ENCODE measurements at regions not wholly inside any gene's neighbourhood (a gene's known extent, or its start where the extent isn't known, plus 50 kb on each side); places are given as distances from the start of the nearest gene placed in this dataset.

DNA sequence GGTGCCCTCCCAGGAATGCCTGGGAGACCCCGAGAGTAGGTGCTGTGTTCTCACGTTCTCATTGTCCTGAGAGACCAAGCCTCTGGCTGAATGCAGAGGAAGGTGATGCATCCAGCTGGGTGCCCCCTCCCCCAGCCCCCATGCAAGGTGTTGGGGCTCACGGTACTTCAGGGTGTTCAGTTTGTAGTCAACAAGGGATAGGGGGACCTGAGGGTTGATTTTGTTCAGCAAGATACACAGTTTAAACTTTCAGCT is 60.4 kb upstream of the DUSP5 start:
- Histone ChIP-seq H3K9me3 (ENCODE audit: control insufficient read depth in 4 of 4, low read length in 3 of 4) (no peaks in the 10 kb centered on the region), H3K9ac (ENCODE audit: low read depth in 1 of 2, low read length in 2 of 2) (no peak overlapping the region), H3K36me3 (ENCODE audit: control insufficient read depth in 4 of 4, insufficient read depth in 3 of 4, low read depth in 1 of 4, low read length in 3 of 4) (no peaks in the 10 kb centered on the region), H3K27me3 (ENCODE audit: control insufficient read depth in 4 of 4, insufficient read depth in 4 of 4, low read length in 3 of 4) (no peaks in the 10 kb centered on the region), H3K4me3 (ENCODE audit: low read depth in 1 of 3, low read length in 3 of 3) (no peak overlapping the region), H3K4me1 (ENCODE audit: control insufficient read depth in 4 of 4, insufficient read depth in 4 of 4, low read length in 3 of 4) (peaks cover 0 to 7% (median 4%) of the 10 kb centered on the region in 4 donors), H3K27ac (ENCODE audit: low read depth in 1 of 2, low read length in 2 of 2) (no peak overlapping the region)
- no peak for DNase-seq (ENCODE audit: low spot score)
- TF ChIP-seq HNF4G (IDR thresholded peaks at IDR 0.05) (no peak), NR2F2 (IDR thresholded peaks at IDR 0.05) (no peak), RXRA (IDR thresholded peaks at IDR 0.05) (no peak), FOXA1 (IDR thresholded peaks at IDR 0.05) (no peak), RAD21 (IDR thresholded peaks at IDR 0.05) (no peak), TAF1 (conservative IDR thresholded peaks at IDR 0.05) (no peak), FOXA2 (IDR thresholded peaks at IDR 0.05) (no peak), YY1 (IDR thresholded peaks at IDR 0.05) (no peak), SP1 (IDR thresholded peaks at IDR 0.05) (no peak)
- TF ChIP-seq, protein P1, sequence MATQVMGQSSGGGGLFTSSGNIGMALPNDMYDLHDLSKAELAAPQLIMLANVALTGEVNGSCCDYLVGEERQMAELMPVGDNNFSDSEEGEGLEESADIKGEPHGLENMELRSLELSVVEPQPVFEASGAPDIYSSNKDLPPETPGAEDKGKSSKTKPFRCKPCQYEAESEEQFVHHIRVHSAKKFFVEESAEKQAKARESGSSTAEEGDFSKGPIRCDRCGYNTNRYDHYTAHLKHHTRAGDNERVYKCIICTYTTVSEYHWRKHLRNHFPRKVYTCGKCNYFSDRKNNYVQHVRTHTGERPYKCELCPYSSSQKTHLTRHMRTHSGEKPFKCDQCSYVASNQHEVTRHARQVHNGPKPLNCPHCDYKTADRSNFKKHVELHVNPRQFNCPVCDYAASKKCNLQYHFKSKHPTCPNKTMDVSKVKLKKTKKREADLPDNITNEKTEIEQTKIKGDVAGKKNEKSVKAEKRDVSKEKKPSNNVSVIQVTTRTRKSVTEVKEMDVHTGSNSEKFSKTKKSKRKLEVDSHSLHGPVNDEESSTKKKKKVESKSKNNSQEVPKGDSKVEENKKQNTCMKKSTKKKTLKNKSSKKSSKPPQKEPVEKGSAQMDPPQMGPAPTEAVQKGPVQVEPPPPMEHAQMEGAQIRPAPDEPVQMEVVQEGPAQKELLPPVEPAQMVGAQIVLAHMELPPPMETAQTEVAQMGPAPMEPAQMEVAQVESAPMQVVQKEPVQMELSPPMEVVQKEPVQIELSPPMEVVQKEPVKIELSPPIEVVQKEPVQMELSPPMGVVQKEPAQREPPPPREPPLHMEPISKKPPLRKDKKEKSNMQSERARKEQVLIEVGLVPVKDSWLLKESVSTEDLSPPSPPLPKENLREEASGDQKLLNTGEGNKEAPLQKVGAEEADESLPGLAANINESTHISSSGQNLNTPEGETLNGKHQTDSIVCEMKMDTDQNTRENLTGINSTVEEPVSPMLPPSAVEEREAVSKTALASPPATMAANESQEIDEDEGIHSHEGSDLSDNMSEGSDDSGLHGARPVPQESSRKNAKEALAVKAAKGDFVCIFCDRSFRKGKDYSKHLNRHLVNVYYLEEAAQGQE (IDR thresholded peaks at IDR 0.05) = no peak
- TF ChIP-seq, protein P2, sequence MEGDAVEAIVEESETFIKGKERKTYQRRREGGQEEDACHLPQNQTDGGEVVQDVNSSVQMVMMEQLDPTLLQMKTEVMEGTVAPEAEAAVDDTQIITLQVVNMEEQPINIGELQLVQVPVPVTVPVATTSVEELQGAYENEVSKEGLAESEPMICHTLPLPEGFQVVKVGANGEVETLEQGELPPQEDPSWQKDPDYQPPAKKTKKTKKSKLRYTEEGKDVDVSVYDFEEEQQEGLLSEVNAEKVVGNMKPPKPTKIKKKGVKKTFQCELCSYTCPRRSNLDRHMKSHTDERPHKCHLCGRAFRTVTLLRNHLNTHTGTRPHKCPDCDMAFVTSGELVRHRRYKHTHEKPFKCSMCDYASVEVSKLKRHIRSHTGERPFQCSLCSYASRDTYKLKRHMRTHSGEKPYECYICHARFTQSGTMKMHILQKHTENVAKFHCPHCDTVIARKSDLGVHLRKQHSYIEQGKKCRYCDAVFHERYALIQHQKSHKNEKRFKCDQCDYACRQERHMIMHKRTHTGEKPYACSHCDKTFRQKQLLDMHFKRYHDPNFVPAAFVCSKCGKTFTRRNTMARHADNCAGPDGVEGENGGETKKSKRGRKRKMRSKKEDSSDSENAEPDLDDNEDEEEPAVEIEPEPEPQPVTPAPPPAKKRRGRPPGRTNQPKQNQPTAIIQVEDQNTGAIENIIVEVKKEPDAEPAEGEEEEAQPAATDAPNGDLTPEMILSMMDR (IDR thresholded peaks at IDR 0.05; ENCODE audit: low read depth, low read length, missing input control) = no peak
- TF ChIP-seq, protein P3, sequence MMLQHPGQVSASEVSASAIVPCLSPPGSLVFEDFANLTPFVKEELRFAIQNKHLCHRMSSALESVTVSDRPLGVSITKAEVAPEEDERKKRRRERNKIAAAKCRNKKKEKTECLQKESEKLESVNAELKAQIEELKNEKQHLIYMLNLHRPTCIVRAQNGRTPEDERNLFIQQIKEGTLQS (IDR thresholded peaks at IDR 0.05) = no peak
- TF ChIP-seq, protein P4, sequence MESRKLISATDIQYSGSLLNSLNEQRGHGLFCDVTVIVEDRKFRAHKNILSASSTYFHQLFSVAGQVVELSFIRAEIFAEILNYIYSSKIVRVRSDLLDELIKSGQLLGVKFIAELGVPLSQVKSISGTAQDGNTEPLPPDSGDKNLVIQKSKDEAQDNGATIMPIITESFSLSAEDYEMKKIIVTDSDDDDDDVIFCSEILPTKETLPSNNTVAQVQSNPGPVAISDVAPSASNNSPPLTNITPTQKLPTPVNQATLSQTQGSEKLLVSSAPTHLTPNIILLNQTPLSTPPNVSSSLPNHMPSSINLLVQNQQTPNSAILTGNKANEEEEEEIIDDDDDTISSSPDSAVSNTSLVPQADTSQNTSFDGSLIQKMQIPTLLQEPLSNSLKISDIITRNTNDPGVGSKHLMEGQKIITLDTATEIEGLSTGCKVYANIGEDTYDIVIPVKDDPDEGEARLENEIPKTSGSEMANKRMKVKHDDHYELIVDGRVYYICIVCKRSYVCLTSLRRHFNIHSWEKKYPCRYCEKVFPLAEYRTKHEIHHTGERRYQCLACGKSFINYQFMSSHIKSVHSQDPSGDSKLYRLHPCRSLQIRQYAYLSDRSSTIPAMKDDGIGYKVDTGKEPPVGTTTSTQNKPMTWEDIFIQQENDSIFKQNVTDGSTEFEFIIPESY (IDR thresholded peaks at IDR 0.05) = no peak
- TF ChIP-seq, protein P5, sequence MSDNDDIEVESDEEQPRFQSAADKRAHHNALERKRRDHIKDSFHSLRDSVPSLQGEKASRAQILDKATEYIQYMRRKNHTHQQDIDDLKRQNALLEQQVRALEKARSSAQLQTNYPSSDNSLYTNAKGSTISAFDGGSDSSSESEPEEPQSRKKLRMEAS (IDR thresholded peaks at IDR 0.05) = no peak
- 88% methylated on average over 3 of the region's 3 CpGs for WGBS

DNA sequence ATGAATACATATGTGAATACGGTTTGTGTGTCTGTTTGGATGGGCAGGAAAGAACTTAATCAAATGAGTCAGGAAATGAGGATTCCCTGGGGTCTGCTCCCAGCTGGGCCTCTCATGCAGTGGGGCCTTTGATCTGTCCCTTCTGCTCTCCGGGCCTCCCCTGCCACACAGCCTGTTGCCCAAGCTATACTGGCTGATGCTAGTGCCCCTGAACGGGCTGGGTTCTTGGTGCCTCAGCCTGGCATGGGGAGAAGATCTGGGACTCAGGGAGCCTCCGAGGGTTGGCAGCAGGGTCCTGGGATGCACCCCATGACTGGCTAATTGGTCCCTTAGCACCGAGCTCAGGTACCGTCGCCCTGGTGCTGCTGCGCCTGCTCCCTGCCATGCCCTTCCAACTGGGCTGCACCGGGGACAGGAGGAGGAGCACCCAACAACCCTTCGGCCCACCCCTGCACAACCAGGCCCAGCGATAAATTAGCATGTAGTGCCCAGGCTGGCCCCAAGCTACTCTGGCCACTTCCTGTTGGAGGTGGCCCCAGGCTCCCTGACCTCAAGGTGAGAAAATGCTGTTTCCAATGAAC is 59.9 kb upstream of the DUSP5 start:
- H3K4me3 ChIP-seq (ENCODE audit: low read depth in 1 of 3, low read length in 3 of 3) = no peak overlapping the region
- WGBS = 96% methylated on average over 11 of the region's 11 CpGs
- H3K27me3 ChIP-seq (ENCODE audit: control insufficient read depth in 4 of 4, insufficient read depth in 4 of 4, low read length in 3 of 4) = no peaks in the 10 kb centered on the region
- H3K4me1 ChIP-seq (ENCODE audit: control insufficient read depth in 4 of 4, insufficient read depth in 4 of 4, low read length in 3 of 4) = peaks cover 0 to 7% (median 4%) of the 10 kb centered on the region in 4 donors
- H3K9ac ChIP-seq (ENCODE audit: low read depth in 1 of 2, low read length in 2 of 2) = no peak overlapping the region
- H3K36me3 ChIP-seq (ENCODE audit: control insufficient read depth in 4 of 4, insufficient read depth in 3 of 4, low read depth in 1 of 4, low read length in 3 of 4) = no peaks in the 10 kb centered on the region
- H3K27ac ChIP-seq (ENCODE audit: low read depth in 1 of 2, low read length in 2 of 2) = no peak overlapping the region
- no peak for DNase-seq (ENCODE audit: low spot score)
- no peaks in the 10 kb centered on the region for H3K9me3 ChIP-seq (ENCODE audit: control insufficient read depth in 4 of 4, low read length in 3 of 4)
- no peak for TF ChIP-seq FOXA2 (IDR thresholded peaks at IDR 0.05)
- TF ChIP-seq YY1 (IDR thresholded peaks at IDR 0.05) = no peak
- no peak for TF ChIP-seq FOXA1 (IDR thresholded peaks at IDR 0.05)
- TF ChIP-seq, protein P4 (IDR thresholded peaks at IDR 0.05) = no peak
- TF ChIP-seq JUND (IDR thresholded peaks at IDR 0.05) = no peak
- TF ChIP-seq, protein P1 (IDR thresholded peaks at IDR 0.05) = no peak
- TF ChIP-seq GABPA (IDR thresholded peaks at IDR 0.05 in 1 of 2, conservative IDR thresholded peaks at IDR 0.05 in 1 of 2) = no peak
- TF ChIP-seq, protein P2 (IDR thresholded peaks at IDR 0.05; ENCODE audit: low read depth, low read length, missing input control) = no peak

All from liver (tissue), 8 donors.